IgD-negative memory B cell (primary cell): ENCODE measurements at regions not wholly inside any gene's neighbourhood (a gene's known extent, or its start where the extent isn't known, plus 50 kb on each side); places are given as distances from the start of the nearest gene placed in this dataset.

ENCODE experiments used
- H3K27ac Mint-ChIP-seq, 3 donors: one replicate each; pipeline ENCODE4 v1.8.0; 2020 to 2022; ENCODE audit warnings: mild to moderate bottlenecking in 3 of 3, mixed read lengths in 3 of 3, moderate library complexity in 1 of 3
- H3K27me3 Mint-ChIP-seq: one replicate; pipeline ENCODE4 v1.8.0; 2021; ENCODE audit warnings: mixed read lengths
- H3K36me3 Mint-ChIP-seq: one replicate; pipeline ENCODE4 v1.8.0; 2020; ENCODE audit warnings: mild to moderate bottlenecking, mixed read lengths
- H3K4me1 Mint-ChIP-seq, 3 donors: one replicate each; pipeline ENCODE4 v1.8.0; 2020 to 2022; ENCODE audit warnings: mixed read lengths in 3 of 3, mild to moderate bottlenecking in 1 of 3
- H3K4me3 Mint-ChIP-seq, 4 donors: one replicate each; pipeline ENCODE4 v1.8.0; 2020 to 2022; ENCODE audit warnings: mild to moderate bottlenecking in 4 of 4, mixed read lengths in 4 of 4, moderate library complexity in 3 of 4
- H3K9me3 Mint-ChIP-seq, 3 donors: one replicate each; pipeline ENCODE4 v1.8.0; 2020 to 2021; ENCODE audit warnings: mixed read lengths in 3 of 3, mild to moderate bottlenecking in 1 of 3

DNA sequence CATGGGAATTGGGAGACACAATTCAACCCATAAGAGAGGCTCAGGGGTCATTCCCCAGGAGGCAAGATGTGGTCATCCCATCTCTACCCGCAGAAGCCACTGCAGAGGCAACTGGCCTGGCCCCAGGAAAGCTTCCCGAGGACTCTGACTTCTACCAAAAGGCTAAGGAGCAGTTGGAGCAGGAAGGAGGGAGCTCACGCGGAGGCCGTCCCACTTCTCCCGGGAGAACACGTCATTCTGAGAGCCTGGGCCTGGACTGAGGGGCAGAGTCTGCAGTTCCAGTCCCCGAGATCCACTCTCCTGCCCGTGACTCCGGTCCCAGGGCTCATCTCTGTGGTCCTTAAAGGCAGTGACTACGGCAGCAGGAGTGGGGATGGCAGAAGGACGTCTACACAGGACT, 69.0 kb upstream of the TAF1B start:
- H3K36me3 Mint-ChIP-seq = no peaks in the 10 kb centered on the region
- H3K27ac Mint-ChIP-seq = no peak overlapping the region
- H3K4me1 Mint-ChIP-seq = peaks cover 5 to 6% (median 6%) of the 10 kb centered on the region in 3 donors
- peaks cover 0 to 1% (median 0%) of the 10 kb centered on the region in 3 donors for H3K9me3 Mint-ChIP-seq
- no peak overlapping the region for H3K4me3 Mint-ChIP-seq
- H3K27me3 Mint-ChIP-seq = peaks cover 13% of the 10 kb centered on the region

- Mint-ChIP-seq H3K27me3 (peaks cover 4% of the 10 kb centered on the region), H3K27ac (no peak overlapping the region), H3K36me3 (peaks cover 2% of the 10 kb centered on the region), H3K4me1 (peaks cover 6 to 14% (median 12%) of the 10 kb centered on the region in 3 donors), H3K4me3 (no peak overlapping the region), H3K9me3 (peaks cover 0 to 1% (median 0%) of the 10 kb centered on the region in 3 donors)
These were observed 67.9 kb upstream of the TAF1B start for GRCh38 chr2:9775351-9775750.

- Mint-ChIP-seq H3K27ac (no peak overlapping the region), H3K4me3 (no peak overlapping the region), H3K9me3 (peaks cover 0 to 1% (median 0%) of the 10 kb centered on the region in 3 donors), H3K4me1 (peaks cover 6 to 14% (median 12%) of the 10 kb centered on the region in 3 donors), H3K27me3 (peaks cover 3% of the 10 kb centered on the region), H3K36me3 (peaks cover 2% of the 10 kb centered on the region)
These were observed 67.1 kb upstream of the TAF1B start for GRCh38 chr2:9775999-9776712.

DNA sequence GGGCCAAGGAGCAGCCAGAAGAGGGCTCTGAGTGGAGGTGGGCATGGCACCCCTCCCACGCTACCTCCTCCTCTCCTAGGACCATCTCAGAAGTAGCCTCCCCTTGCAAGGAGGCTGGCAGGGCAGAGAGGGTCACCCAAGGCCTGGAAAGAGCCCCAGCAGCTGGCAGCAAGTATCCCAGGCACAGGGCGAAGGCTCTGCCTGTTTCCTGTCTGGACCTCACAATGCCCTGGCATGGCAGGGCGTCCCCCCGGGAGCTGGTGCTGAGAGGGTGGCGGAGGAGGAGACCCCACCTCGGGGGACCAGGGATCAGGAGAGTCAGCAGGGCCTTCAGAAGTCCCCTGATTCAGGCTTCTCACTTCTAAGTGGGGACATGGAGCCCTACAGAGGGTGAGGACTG, 66.2 kb upstream of the TAF1B start:
- Mint-ChIP-seq H3K4me1 (peaks cover 8 to 17% (median 14%) of the 10 kb centered on the region in 3 donors), H3K27ac (no peak overlapping the region), H3K4me3 (no peak overlapping the region), H3K9me3 (peaks cover 0 to 1% (median 0%) of the 10 kb centered on the region in 3 donors), H3K27me3 (no peaks in the 10 kb centered on the region), H3K36me3 (peaks cover 2% of the 10 kb centered on the region)

GRCh38 chr2:9778012-9778411, 65.3 kb upstream of the TAF1B start:
- Mint-ChIP-seq H3K4me1 (peaks cover 17 to 18% (median 18%) of the 10 kb centered on the region in 3 donors), H3K27me3 (no peaks in the 10 kb centered on the region), H3K4me3 (no peak overlapping the region), H3K36me3 (peaks cover 2% of the 10 kb centered on the region), H3K27ac (peak overlapping the region in 1 of 3 donors; percentile 36), H3K9me3 (peaks cover 0 to 1% (median 0%) of the 10 kb centered on the region in 3 donors)

GRCh38 chr2:9778471-9779316, 64.6 kb upstream of the TAF1B start:
- H3K27me3 Mint-ChIP-seq = no peaks in the 10 kb centered on the region
- H3K27ac Mint-ChIP-seq = peak overlapping the region in 1 of 3 donors; percentile 28
- H3K4me3 Mint-ChIP-seq = no peak overlapping the region
- H3K36me3 Mint-ChIP-seq = peaks cover 2% of the 10 kb centered on the region
- peaks cover 0 to 1% (median 0%) of the 10 kb centered on the region in 3 donors for H3K9me3 Mint-ChIP-seq
- peaks cover 18% of the 10 kb centered on the region in 3 donors for H3K4me1 Mint-ChIP-seq

DNA sequence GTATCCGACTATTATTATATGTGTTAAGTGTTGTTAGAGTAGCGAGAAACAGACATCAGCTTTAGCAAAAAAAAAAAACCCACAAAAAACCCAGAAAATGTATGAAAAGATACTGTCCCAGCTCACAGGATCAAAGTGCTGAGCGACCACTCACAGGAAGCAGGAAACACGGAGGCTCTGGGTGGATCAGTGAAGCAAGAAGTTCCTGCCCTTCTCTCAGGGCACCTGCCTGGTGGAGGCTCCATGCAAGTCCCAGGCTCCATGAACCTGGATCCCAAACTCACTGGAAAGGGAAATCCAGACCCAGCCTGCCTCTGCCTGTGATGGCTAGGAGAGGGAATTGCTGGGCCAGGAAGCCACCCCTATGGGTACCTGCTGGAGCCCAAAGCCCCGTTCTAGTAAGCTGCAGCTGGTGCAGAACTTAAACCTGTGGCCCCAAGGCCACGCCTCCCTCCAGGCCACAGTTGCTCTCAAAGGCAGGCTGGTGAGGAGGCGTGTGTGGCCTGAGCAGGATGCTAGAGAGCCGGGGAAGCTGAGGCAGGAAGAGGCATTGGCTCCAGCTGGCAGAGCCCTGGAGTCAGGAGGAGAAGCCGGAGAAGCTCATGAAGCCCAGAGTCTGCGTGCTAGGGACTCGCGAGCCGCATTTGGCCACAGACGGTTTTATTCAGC, 63.5 kb upstream of the TAF1B start:
- H3K4me3 Mint-ChIP-seq = peak overlapping the region in 2 of 4 donors; percentile 3 to 59
- peaks cover 0 to 1% (median 0%) of the 10 kb centered on the region in 3 donors for H3K9me3 Mint-ChIP-seq
- H3K27me3 Mint-ChIP-seq = no peaks in the 10 kb centered on the region
- H3K27ac Mint-ChIP-seq = peak overlapping the region in 2 of 3 donors; percentile 39 to 40
- peaks cover 18% of the 10 kb centered on the region in 3 donors for H3K4me1 Mint-ChIP-seq
- peaks cover 2% of the 10 kb centered on the region for H3K36me3 Mint-ChIP-seq

GRCh38 chr2:9780368-9781130, 62.7 kb upstream of the TAF1B start:
- Mint-ChIP-seq H3K4me1 (peaks cover 18% of the 10 kb centered on the region in 3 donors), H3K27ac (peak overlapping the region in 1 of 3 donors; percentile 40), H3K9me3 (peaks cover 0 to 1% (median 0%) of the 10 kb centered on the region in 3 donors), H3K36me3 (peaks cover 2% of the 10 kb centered on the region), H3K27me3 (no peaks in the 10 kb centered on the region), H3K4me3 (peak overlapping the region in 2 of 4 donors; percentile 9 to 37)

- Mint-ChIP-seq H3K27ac (no peak overlapping the region), H3K4me1 (peaks cover 18% of the 10 kb centered on the region in 3 donors), H3K27me3 (no peaks in the 10 kb centered on the region), H3K4me3 (no peak overlapping the region), H3K36me3 (peaks cover 2% of the 10 kb centered on the region), H3K9me3 (peaks cover 0 to 1% (median 0%) of the 10 kb centered on the region in 3 donors)
These were observed 62.0 kb upstream of the TAF1B start for GRCh38 chr2:9781252-9781651.

- Mint-ChIP-seq H3K36me3 (peaks cover 2% of the 10 kb centered on the region), H3K9me3 (peaks cover 0 to 1% (median 0%) of the 10 kb centered on the region in 3 donors), H3K27me3 (peaks cover 2% of the 10 kb centered on the region), H3K4me3 (peak overlapping the region in 1 of 4 donors; percentile 30), H3K4me1 (peaks cover 16 to 18% (median 18%) of the 10 kb centered on the region in 3 donors), H3K27ac (peak overlapping the region in 2 of 3 donors; percentile 4 to 90)
These were observed 61.0 kb upstream of the TAF1B start for GRCh38 chr2:9782197-9782719.

- peaks cover 4 to 12% (median 6%) of the 10 kb centered on the region in 3 donors for H3K4me1 Mint-ChIP-seq
- no peak overlapping the region for H3K4me3 Mint-ChIP-seq
- peaks cover 0 to 2% (median 0%) of the 10 kb centered on the region in 3 donors for H3K9me3 Mint-ChIP-seq
- peaks cover 4% of the 10 kb centered on the region for H3K27me3 Mint-ChIP-seq
- peaks cover 3% of the 10 kb centered on the region for H3K36me3 Mint-ChIP-seq
- H3K27ac Mint-ChIP-seq = no peak overlapping the region
These were observed 53.9 kb upstream of the TAF1B start for GRCh38 chr2:9789371-9789770.

GRCh38 chr2:9790702-9791225, 52.5 kb upstream of the TAF1B start:
- peaks cover 4 to 14% (median 8%) of the 10 kb centered on the region in 3 donors for H3K4me1 Mint-ChIP-seq
- H3K4me3 Mint-ChIP-seq = peak overlapping the region in 1 of 4 donors; percentile 11
- H3K27ac Mint-ChIP-seq = no peak overlapping the region
- peaks cover 4% of the 10 kb centered on the region for H3K27me3 Mint-ChIP-seq
- peaks cover 0 to 2% (median 0%) of the 10 kb centered on the region in 3 donors for H3K9me3 Mint-ChIP-seq
- peaks cover 3% of the 10 kb centered on the region for H3K36me3 Mint-ChIP-seq

- Mint-ChIP-seq H3K4me1 (peaks cover 4 to 14% (median 8%) of the 10 kb centered on the region in 3 donors), H3K27ac (peak overlapping the region in 1 of 3 donors; percentile 61), H3K4me3 (peak overlapping the region in 1 of 4 donors; percentile 52), H3K9me3 (peaks cover 0 to 2% (median 0%) of the 10 kb centered on the region in 3 donors), H3K36me3 (peaks cover 3% of the 10 kb centered on the region), H3K27me3 (peaks cover 4% of the 10 kb centered on the region)
These were observed 51.6 kb upstream of the TAF1B start for GRCh38 chr2:9791711-9792110.
